IMR-90 (cell line): ENCODE measurements at regions not wholly inside any gene's neighbourhood (a gene's known extent, or its start where the extent isn't known, plus 50 kb on each side); places are given as distances from the start of the nearest gene placed in this dataset.

Experiments used
- CEBPB ChIP-seq: IDR thresholded peaks from 2 replicates; pipeline ENCODE4 v1.6.1; 2012; ENCODE audit warnings: low read depth, low read length, improper control_type of control experiment
- MAFK ChIP-seq: IDR thresholded peaks from 2 replicates; pipeline ENCODE4 v1.6.1; 2012; ENCODE audit warnings: low read depth, low read length, improper control_type of control experiment
- POLR2A ChIP-seq: IDR thresholded peaks from 2 replicates; pipeline ENCODE4 v1.6.1; 2012; ENCODE audit warnings: mild to moderate bottlenecking, low read depth, low read length
- RCOR1 ChIP-seq: IDR thresholded peaks from 2 replicates; pipeline ENCODE4 v1.6.1; 2012; ENCODE audit warnings: mild to moderate bottlenecking, low read length, improper control_type of control experiment; ENCODE audit not compliant: insufficient replicate concordance
- TF ChIP-seq, protein P1 (sequence below): conservative IDR thresholded peaks from 2 replicates; pipeline ENCODE4 v1.5.1; 2012; ENCODE audit warnings: mild to moderate bottlenecking, low read depth, low read length, improper control_type of control experiment

- TF ChIP-seq CEBPB (no peak), POLR2A (no peak), RCOR1 (no peak), MAFK (no peak)
- TF ChIP-seq, protein P1, sequence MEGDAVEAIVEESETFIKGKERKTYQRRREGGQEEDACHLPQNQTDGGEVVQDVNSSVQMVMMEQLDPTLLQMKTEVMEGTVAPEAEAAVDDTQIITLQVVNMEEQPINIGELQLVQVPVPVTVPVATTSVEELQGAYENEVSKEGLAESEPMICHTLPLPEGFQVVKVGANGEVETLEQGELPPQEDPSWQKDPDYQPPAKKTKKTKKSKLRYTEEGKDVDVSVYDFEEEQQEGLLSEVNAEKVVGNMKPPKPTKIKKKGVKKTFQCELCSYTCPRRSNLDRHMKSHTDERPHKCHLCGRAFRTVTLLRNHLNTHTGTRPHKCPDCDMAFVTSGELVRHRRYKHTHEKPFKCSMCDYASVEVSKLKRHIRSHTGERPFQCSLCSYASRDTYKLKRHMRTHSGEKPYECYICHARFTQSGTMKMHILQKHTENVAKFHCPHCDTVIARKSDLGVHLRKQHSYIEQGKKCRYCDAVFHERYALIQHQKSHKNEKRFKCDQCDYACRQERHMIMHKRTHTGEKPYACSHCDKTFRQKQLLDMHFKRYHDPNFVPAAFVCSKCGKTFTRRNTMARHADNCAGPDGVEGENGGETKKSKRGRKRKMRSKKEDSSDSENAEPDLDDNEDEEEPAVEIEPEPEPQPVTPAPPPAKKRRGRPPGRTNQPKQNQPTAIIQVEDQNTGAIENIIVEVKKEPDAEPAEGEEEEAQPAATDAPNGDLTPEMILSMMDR = no peak
These were observed 339.1 kb upstream of the OBI1 start for GRCh38 chr13:78997902-78998629.
